ENCODE measurements at regions not wholly inside any gene's neighbourhood (a gene's known extent, or its start where the extent isn't known, plus 50 kb on each side); places are given as distances from the start of the nearest gene placed in this dataset.
"Not testable (repeated sequence)": the region's sequence is repeated elsewhere in the genome, so short reads cannot be mapped to it uniquely, and the experiment has no call there.

GRCh38 chr7:13007331-13007730 lies 319.9 kb downstream of the ARL4A start:
- no peak for FAIRE-seq

- no peak for FAIRE-seq
These were observed 322.1 kb downstream of the ARL4A start for GRCh38 chr7:13009517-13009916.

GRCh38 chr7:13014011-13014410 lies 326.6 kb downstream of the ARL4A start:
- peak; percentile 63 for FAIRE-seq

GRCh38 chr7:13016036-13016581 lies 328.7 kb downstream of the ARL4A start:
- no peak for FAIRE-seq

- no peak for FAIRE-seq
These were observed 329.3 kb downstream of the ARL4A start for GRCh38 chr7:13016592-13017332.

- no peak for FAIRE-seq
These were observed 330.0 kb downstream of the ARL4A start for GRCh38 chr7:13017333-13017857.

GRCh38 chr7:13017881-13018280 lies 330.4 kb downstream of the ARL4A start:
- no peak for FAIRE-seq

- no peak for FAIRE-seq
These were observed 334.3 kb downstream of the ARL4A start for GRCh38 chr7:13021566-13022300.

GRCh38 chr7:13024121-13024674 lies 336.8 kb downstream of the ARL4A start:
- FAIRE-seq = no peak

GRCh38 chr7:13025043-13025442 lies 337.6 kb downstream of the ARL4A start:
- not testable (repeated sequence) for FAIRE-seq

GRCh38 chr7:13027321-13027720 lies 339.9 kb downstream of the ARL4A start:
- FAIRE-seq = no peak

- FAIRE-seq = peak; percentile 51
These were observed 340.8 kb downstream of the ARL4A start for GRCh38 chr7:13028036-13028824.

- FAIRE-seq = no peak
These were observed 341.3 kb downstream of the ARL4A start for GRCh38 chr7:13028825-13029099.

GRCh38 chr7:13031468-13031867 lies 344.0 kb downstream of the ARL4A start:
- FAIRE-seq = no peak

- no peak for FAIRE-seq
These were observed 344.7 kb downstream of the ARL4A start for GRCh38 chr7:13032084-13032483.

- no peak for FAIRE-seq
These were observed 345.1 kb downstream of the ARL4A start for GRCh38 chr7:13032576-13032975.

GRCh38 chr7:13034693-13035092 lies 347.3 kb downstream of the ARL4A start:
- no peak for FAIRE-seq

GRCh38 chr7:13035233-13035632 lies 347.8 kb downstream of the ARL4A start:
- FAIRE-seq = no peak

- no peak for FAIRE-seq
These were observed 348.9 kb downstream of the ARL4A start for GRCh38 chr7:13036256-13036780.

- FAIRE-seq = no peak
These were observed 349.8 kb downstream of the ARL4A start for GRCh38 chr7:13037216-13037615.

- FAIRE-seq = no peak
These were observed 354.0 kb downstream of the ARL4A start for GRCh38 chr7:13041368-13041988.

- FAIRE-seq = no peak
These were observed 355.3 kb downstream of the ARL4A start for GRCh38 chr7:13042605-13043236.
